ENCODE measurements at regions not wholly inside any gene's neighbourhood (a gene's known extent, or its start where the extent isn't known, plus 50 kb on each side); places are given as distances from the start of the nearest gene placed in this dataset.

DNA sequence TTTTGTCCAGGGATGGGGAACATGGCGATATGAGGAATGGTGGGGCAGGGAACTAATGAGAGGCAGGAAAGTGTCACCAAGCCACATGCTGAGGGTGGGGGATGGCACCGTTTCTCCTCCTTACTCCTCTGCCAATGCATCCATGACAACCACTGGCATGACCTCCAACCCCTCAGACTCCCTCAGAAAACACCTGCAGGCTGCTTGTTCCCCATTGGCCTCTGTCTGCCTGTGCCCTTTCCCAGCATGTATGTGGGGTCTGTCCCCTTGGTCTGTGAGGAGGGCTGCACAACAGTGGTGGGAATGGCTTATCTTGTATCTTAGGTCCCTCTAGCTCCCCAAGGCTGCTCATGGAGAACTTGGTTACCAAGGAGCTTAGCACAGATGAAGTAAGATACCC is 137.2 kb upstream of the NGF start:
- DNase-seq = no peak
- 53 to 79% (median 78%) methylated on average over 2 of the region's 2 CpGs for WGBS, 3 donors
- no peak for FAIRE-seq
- H3K9me3 ChIP-seq (ENCODE audit: control insufficient read depth in 2 of 2, insufficient read depth in 1 of 2, low read depth in 1 of 2, low read length in 1 of 2) = no peaks in the 10 kb centered on the region
- no peak overlapping the region for H3K27ac ChIP-seq (ENCODE audit: low read depth in 1 of 3, low read length in 2 of 3)
- no peaks in the 10 kb centered on the region for H3K36me3 ChIP-seq (ENCODE audit: control insufficient read depth in 3 of 3, insufficient read depth in 2 of 3, low read depth in 1 of 3, low read length in 3 of 3)
- H3K27me3 ChIP-seq (ENCODE audit: control insufficient read depth in 3 of 3, insufficient read depth in 3 of 3, low read length in 3 of 3) = peaks cover 0 to 20% (median 0%) of the 10 kb centered on the region in 3 donors
- H3K4me1 ChIP-seq (ENCODE audit: control insufficient read depth in 3 of 3, insufficient read depth in 2 of 3, low read depth in 1 of 3, low read length in 2 of 3) = no peaks in the 10 kb centered on the region
- no peak overlapping the region for H3K4me3 ChIP-seq (ENCODE audit: low read depth in 1 of 3, low read length in 3 of 3)

DNA sequence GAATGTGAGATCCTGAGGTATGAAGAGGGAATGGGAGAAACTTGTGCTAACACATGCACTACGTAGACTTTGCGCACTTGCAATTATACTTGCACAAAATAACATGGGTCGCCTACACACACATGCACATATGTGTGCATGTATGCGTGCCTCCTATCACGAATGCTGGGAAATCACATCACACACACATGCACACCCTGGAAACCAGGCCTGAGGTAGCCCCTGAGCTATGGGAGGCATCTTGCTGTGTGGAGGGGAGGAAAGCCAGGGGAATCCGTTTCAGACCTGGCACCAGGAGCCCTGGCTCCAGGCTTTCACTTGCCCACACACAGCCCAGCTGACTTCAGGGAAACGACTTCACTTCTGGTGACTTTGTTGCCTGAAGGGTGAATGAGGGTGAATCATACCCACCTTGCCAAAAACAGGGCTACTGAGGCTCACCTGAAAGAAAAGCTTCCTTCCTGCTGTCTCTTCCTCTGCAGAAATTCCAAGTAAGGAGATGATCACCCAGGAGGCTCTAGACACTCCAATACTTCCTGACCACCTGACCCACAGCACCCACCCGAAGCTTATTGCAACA is 136.0 kb upstream of the NGF start:
- FAIRE-seq (no peak), DNase-seq (no peak)
- no peaks in the 10 kb centered on the region for H3K36me3 ChIP-seq (ENCODE audit: control insufficient read depth in 3 of 3, insufficient read depth in 2 of 3, low read depth in 1 of 3, low read length in 3 of 3)
- H3K4me3 ChIP-seq (ENCODE audit: low read depth in 1 of 3, low read length in 3 of 3) = no peak overlapping the region
- no peaks in the 10 kb centered on the region for H3K4me1 ChIP-seq (ENCODE audit: control insufficient read depth in 3 of 3, insufficient read depth in 2 of 3, low read depth in 1 of 3, low read length in 2 of 3)
- no peaks in the 10 kb centered on the region for H3K9me3 ChIP-seq (ENCODE audit: control insufficient read depth in 2 of 2, insufficient read depth in 1 of 2, low read depth in 1 of 2, low read length in 1 of 2)
- H3K27ac ChIP-seq (ENCODE audit: low read depth in 1 of 3, low read length in 2 of 3) = no peak overlapping the region
- 60 to 75% (median 70%) methylated on average over 8 of the region's 8 CpGs for WGBS, 3 donors
- peaks cover 0 to 10% (median 0%) of the 10 kb centered on the region in 3 donors for H3K27me3 ChIP-seq (ENCODE audit: control insufficient read depth in 3 of 3, insufficient read depth in 3 of 3, low read length in 3 of 3)

- Histone ChIP-seq H3K27ac (ENCODE audit: low read depth in 1 of 3, low read length in 2 of 3) (no peak overlapping the region), H3K4me3 (ENCODE audit: low read depth in 1 of 3, low read length in 3 of 3) (no peak overlapping the region), H3K27me3 (ENCODE audit: control insufficient read depth in 3 of 3, insufficient read depth in 3 of 3, low read length in 3 of 3) (no peaks in the 10 kb centered on the region), H3K4me1 (ENCODE audit: control insufficient read depth in 3 of 3, insufficient read depth in 2 of 3, low read depth in 1 of 3, low read length in 2 of 3) (no peaks in the 10 kb centered on the region), H3K36me3 (ENCODE audit: control insufficient read depth in 3 of 3, insufficient read depth in 2 of 3, low read depth in 1 of 3, low read length in 3 of 3) (no peaks in the 10 kb centered on the region), H3K9me3 (ENCODE audit: control insufficient read depth in 2 of 2, insufficient read depth in 1 of 2, low read depth in 1 of 2, low read length in 1 of 2) (no peaks in the 10 kb centered on the region)
- no peak for FAIRE-seq
- 10 to 25% (median 16%) methylated on average over 11 of the region's 11 CpGs for WGBS, 3 donors
- DNase-seq = peak; percentile 38 to 51
Measured at GRCh38 chr1:115469703-115470476, 131.8 kb upstream of the NGF start.

- H3K36me3 ChIP-seq (ENCODE audit: control insufficient read depth in 3 of 3, insufficient read depth in 2 of 3, low read depth in 1 of 3, low read length in 3 of 3) = no peaks in the 10 kb centered on the region
- no peaks in the 10 kb centered on the region for H3K9me3 ChIP-seq (ENCODE audit: control insufficient read depth in 2 of 2, insufficient read depth in 1 of 2, low read depth in 1 of 2, low read length in 1 of 2)
- no peak overlapping the region for H3K27ac ChIP-seq (ENCODE audit: low read depth in 1 of 3, low read length in 2 of 3)
- 92 to 98% (median 95%) methylated on average over 3 of the region's 3 CpGs for WGBS, 3 donors
- no peaks in the 10 kb centered on the region for H3K27me3 ChIP-seq (ENCODE audit: control insufficient read depth in 3 of 3, insufficient read depth in 3 of 3, low read length in 3 of 3)
- FAIRE-seq (no peak), DNase-seq (no peak)
- H3K4me3 ChIP-seq (ENCODE audit: low read depth in 1 of 3, low read length in 3 of 3) = no peak overlapping the region
- no peaks in the 10 kb centered on the region for H3K4me1 ChIP-seq (ENCODE audit: control insufficient read depth in 3 of 3, insufficient read depth in 2 of 3, low read depth in 1 of 3, low read length in 2 of 3)
Measured at GRCh38 chr1:115467790-115468189, 129.7 kb upstream of the NGF start.

DNA sequence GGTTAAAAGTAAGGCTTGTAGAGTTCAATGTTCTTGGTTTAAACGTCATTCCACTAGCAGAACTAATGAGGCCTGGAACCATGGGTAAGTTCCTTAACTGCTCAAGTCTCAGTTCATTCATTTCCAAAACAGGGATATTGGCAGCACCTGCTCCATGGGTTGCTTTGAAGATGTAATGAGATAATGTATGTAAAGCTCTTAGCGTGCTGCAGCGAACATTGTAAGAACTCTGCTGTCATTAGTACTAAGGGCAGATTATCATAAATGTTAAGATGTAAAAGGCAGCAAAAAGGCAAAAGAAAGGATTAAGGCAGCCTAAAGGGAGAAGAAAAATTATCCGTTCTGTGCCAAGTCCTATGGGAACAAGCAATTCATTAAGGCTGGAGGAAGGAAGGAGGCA is 129.1 kb upstream of the NGF start:
- WGBS, 3 donors = 81 to 89% (median 85%) methylated on average over 4 of the region's 4 CpGs
- Histone ChIP-seq H3K4me1 (ENCODE audit: control insufficient read depth in 3 of 3, insufficient read depth in 2 of 3, low read depth in 1 of 3, low read length in 2 of 3) (no peaks in the 10 kb centered on the region), H3K27ac (ENCODE audit: low read depth in 1 of 3, low read length in 2 of 3) (no peak overlapping the region), H3K27me3 (ENCODE audit: control insufficient read depth in 3 of 3, insufficient read depth in 3 of 3, low read length in 3 of 3) (no peaks in the 10 kb centered on the region), H3K36me3 (ENCODE audit: control insufficient read depth in 3 of 3, insufficient read depth in 2 of 3, low read depth in 1 of 3, low read length in 3 of 3) (no peaks in the 10 kb centered on the region), H3K9me3 (ENCODE audit: control insufficient read depth in 2 of 2, insufficient read depth in 1 of 2, low read depth in 1 of 2, low read length in 1 of 2) (no peaks in the 10 kb centered on the region), H3K4me3 (ENCODE audit: low read depth in 1 of 3, low read length in 3 of 3) (no peak overlapping the region)
- FAIRE-seq = no peak
- DNase-seq = no peak

DNA sequence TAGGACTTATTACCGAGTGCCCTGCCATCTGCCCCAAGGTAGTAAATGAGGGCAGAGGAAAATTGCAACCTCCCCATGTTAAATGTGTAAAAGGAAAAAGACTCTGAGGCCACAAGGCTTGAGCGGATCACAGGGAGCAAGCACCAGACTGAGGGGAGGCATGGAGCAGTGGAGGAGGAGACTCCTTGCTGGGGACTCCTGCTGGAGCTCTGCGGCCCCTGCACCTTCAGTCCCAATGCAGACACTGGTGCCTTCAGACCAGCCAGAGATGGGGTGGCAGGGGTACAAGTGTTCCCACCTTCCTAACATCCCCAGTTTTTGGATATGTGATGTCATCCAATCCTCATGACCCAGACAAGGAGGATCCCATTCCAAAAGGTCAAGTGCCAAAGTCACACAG is 128.4 kb upstream of the NGF start:
- DNase-seq = no peak
- Histone ChIP-seq H3K36me3 (ENCODE audit: control insufficient read depth in 3 of 3, insufficient read depth in 2 of 3, low read depth in 1 of 3, low read length in 3 of 3) (no peaks in the 10 kb centered on the region), H3K9me3 (ENCODE audit: control insufficient read depth in 2 of 2, insufficient read depth in 1 of 2, low read depth in 1 of 2, low read length in 1 of 2) (no peaks in the 10 kb centered on the region), H3K4me3 (ENCODE audit: low read depth in 1 of 3, low read length in 3 of 3) (no peak overlapping the region), H3K27me3 (ENCODE audit: control insufficient read depth in 3 of 3, insufficient read depth in 3 of 3, low read length in 3 of 3) (no peaks in the 10 kb centered on the region), H3K27ac (ENCODE audit: low read depth in 1 of 3, low read length in 2 of 3) (no peak overlapping the region), H3K4me1 (ENCODE audit: control insufficient read depth in 3 of 3, insufficient read depth in 2 of 3, low read depth in 1 of 3, low read length in 2 of 3) (no peaks in the 10 kb centered on the region)
- FAIRE-seq = no peak
- WGBS, 3 donors = 85 to 95% (median 88%) methylated on average over 3 of the region's 3 CpGs

GRCh38 chr1:115465802-115466363 is 127.8 kb upstream of the NGF start:
- no peak for FAIRE-seq
- WGBS, 3 donors = 71 to 80% (median 71%) methylated on average over 4 of the region's 4 CpGs

DNA sequence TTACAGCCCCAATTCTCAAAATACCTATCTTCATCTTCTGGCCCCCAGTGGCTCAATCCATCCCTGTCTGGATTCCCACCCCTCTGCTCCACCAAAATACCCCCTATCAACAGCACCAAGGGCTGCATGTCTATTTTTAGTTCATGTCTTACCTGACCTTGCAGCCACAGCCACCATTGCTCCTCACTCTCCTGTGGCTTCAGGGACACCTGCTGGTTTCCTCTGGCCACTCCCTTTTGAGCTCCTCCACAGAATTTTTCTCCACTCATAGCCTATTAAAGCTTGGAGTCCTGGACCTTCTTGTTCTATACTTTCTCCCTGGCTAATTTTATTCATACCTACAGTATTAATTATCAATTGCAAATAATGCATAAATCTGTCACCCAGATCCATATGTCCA is 125.3 kb upstream of the NGF start:
- no peak for FAIRE-seq
- peak in 1 of 2 donors; percentile 18 for DNase-seq
- no peaks in the 10 kb centered on the region for H3K9me3 ChIP-seq (ENCODE audit: control insufficient read depth in 2 of 2, insufficient read depth in 1 of 2, low read depth in 1 of 2, low read length in 1 of 2)
- no peaks in the 10 kb centered on the region for H3K4me1 ChIP-seq (ENCODE audit: control insufficient read depth in 3 of 3, insufficient read depth in 2 of 3, low read depth in 1 of 3, low read length in 2 of 3)
- no peaks in the 10 kb centered on the region for H3K36me3 ChIP-seq (ENCODE audit: control insufficient read depth in 3 of 3, insufficient read depth in 2 of 3, low read depth in 1 of 3, low read length in 3 of 3)
- no peaks in the 10 kb centered on the region for H3K27me3 ChIP-seq (ENCODE audit: control insufficient read depth in 3 of 3, insufficient read depth in 3 of 3, low read length in 3 of 3)
- H3K4me3 ChIP-seq (ENCODE audit: low read depth in 1 of 3, low read length in 3 of 3) = no peak overlapping the region
- no peak overlapping the region for H3K27ac ChIP-seq (ENCODE audit: low read depth in 1 of 3, low read length in 2 of 3)

More at GRCh38 chr1:115465802-115466363, 127.8 kb upstream of the NGF start:
- Histone ChIP-seq H3K27me3 (ENCODE audit: control insufficient read depth in 3 of 3, insufficient read depth in 3 of 3, low read length in 3 of 3) (no peaks in the 10 kb centered on the region), H3K4me3 (ENCODE audit: low read depth in 1 of 3, low read length in 3 of 3) (no peak overlapping the region), H3K27ac (ENCODE audit: low read depth in 1 of 3, low read length in 2 of 3) (no peak overlapping the region), H3K36me3 (ENCODE audit: control insufficient read depth in 3 of 3, insufficient read depth in 2 of 3, low read depth in 1 of 3, low read length in 3 of 3) (no peaks in the 10 kb centered on the region), H3K9me3 (ENCODE audit: control insufficient read depth in 2 of 2, insufficient read depth in 1 of 2, low read depth in 1 of 2, low read length in 1 of 2) (no peaks in the 10 kb centered on the region), H3K4me1 (ENCODE audit: control insufficient read depth in 3 of 3, insufficient read depth in 2 of 3, low read depth in 1 of 3, low read length in 2 of 3) (no peaks in the 10 kb centered on the region)
- DNase-seq = no peak

Data from small intestine (tissue), 7 donors.